CD4-positive, alpha-beta T cell treated with Interleukin-1 beta for 1 hour (primary cell): ENCODE measurements at regions not wholly inside any gene's neighbourhood (a gene's known extent, or its start where the extent isn't known, plus 50 kb on each side); places are given as distances from the start of the nearest gene placed in this dataset.

ENCODE experiments used
- DNase-seq, 2 donors: peaks; one replicate each; pipeline ENCODE4 v3.0.0-alpha.2; 2020 to 2022

DNA sequence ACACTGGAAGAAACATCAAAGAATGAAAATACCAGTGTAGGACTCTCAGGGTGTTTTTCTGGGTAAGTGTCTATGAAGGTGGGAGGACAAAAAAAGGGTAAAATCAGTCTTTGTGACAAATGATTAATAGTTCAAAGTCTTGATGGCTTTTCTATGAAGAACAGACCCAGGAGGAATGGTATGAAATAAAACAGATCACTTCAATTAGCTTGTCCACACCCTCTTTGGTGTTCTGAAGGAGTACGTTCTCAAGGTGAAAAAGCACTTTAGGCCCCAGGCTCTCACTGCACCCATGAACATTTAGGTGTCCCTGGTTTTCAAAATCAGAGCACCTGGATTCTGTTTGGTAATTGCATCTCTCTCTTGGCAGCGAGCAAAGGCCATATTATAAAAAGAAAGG, 383.6 kb upstream of the NR2F2 start:
- DNase-seq, result no peak

DNA sequence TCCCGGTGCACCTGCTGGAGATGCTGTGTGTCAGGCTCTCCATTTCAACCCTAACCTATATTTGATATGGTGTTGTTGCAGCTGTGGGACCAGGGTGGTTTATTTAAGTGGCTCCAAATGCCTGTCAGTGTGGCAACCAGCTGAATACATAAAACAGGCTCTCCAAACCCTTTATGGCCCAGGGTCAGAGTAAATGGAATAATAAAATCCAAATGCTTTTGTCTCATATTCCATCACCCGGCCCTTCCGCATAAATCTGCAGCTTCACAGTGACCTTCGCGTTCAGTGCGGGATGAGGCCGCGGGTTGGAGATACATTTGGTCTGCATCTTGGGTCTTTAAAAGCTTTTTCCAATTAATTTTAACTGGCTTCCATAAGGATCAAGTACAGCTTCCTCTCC, 382.1 kb upstream of the NR2F2 start:
- no peak for DNase-seq

DNA sequence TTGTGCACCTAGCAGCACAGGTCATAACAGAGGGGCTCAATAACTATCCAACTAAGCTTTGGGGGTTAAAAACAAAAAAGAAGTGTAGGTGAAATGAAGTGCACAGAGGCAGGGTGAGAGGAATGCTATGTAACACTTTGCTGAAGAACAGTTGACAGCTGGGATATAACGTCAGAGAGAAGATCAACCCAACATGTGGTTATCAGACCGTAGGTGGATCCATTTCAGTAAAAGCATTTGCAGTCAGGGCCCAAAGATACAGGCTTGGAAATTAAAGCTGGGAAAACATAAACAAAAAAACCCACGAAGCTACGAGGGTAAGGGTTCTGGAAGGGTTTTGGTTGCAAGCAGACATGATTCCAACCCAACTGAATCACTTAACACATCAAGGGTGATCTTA, 377.5 kb upstream of the NR2F2 start:
- no peak for DNase-seq

DNA sequence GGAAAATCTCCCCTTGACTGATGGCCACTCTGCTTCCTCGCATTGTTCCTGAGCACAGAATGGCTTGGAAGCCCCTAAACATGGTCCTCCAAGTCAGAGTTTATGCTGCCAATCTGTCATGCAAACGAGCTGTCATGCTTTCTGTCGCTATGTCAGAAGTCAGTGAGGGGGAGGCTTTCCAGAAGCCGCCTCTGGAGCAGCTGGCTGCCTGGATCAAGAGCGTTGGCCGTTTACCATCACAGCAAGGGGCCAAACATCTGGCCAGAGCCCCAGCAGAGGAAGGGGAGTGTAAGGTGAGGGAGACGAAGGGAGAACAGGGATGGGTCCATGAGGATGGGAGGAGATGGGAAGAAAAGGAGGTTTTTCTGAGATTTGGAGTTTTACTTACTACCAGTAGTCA, 372.6 kb upstream of the NR2F2 start:
- no peak for DNase-seq

DNA sequence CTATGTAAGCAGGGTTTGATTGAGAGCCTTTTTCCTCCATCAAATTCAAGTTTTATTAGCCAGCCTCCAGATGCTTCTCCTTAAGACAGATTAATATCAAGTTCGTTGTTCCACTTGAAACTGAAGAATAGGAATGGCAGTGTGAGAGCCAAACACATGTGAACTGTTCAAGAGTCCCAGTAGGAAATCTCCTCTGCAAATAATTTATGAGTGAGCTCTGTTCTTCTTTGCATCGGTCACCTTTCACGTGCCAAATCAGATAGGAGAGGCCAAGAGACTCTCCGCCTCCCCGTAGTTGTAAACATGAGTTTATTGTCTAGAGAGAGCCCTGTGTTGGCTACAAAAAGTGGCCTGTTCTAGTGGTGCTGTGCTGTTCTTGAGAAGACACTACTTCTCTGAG, 372.1 kb upstream of the NR2F2 start:
- DNase-seq, result no peak

DNA sequence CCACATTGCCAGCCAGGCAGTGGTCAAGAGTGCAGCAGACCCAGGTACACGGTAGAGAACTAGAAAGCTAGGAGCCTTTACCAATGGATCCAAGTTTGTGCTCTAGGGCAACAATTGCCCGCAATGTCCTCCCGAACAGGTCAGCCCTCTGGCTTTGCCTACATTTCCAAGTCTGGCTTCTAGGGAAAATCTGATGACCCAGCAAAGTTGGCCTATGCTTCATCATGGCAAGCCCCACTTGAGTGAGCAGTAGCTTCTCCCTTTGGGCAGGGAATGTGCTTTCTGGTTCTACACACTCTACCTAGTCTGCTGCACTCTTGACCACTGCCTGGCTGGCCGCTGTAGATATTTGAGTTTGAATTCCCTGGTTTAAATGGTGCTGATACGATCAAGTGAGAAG, 361.6 kb upstream of the NR2F2 start:
- DNase-seq, result no peak

DNA sequence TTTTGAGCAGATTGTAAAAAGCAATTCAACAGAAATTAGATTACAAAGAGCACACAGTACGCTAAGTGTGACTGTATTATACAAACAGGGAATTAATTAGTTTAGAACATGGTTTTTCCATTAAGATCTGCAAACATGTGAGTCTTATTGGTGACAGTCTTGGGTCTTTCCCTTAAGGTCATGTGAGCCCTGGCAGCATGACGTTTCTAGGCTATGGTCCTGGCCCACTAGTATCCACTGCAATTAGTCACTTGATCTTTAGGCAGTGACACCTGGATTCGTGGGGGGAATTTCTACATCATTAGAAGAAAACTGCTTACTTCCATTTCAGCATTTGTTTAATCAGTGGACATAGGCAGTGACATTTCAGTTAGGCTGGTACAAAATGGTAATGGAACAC, 360.2 kb upstream of the NR2F2 start:
- DNase-seq, result no peak

DNA sequence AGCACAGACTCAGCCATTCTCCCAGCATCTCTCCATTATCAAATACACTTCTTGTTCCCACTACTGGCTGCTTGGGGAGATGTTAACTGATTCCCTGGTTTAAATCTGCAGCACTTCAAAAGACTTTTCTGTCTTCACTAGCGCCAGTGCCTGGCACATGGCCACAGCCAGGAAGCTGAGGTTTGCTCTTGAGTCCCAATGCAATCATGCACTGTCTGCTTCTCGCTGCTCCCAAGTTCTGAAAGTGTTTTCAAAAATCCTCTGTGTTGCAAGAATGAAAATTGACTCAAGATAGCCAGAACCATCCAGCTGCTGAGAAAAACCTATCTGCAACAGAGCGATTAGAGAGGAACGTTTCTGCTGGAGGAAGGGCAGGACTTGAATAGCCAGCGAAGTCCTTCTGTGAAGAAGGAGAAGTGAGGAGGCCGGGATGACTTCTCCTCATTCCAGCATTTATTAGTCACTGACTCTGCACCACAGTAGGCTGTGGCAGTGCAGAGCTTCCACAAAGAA, 358.4 kb upstream of the NR2F2 start:
- no peak for DNase-seq

DNA sequence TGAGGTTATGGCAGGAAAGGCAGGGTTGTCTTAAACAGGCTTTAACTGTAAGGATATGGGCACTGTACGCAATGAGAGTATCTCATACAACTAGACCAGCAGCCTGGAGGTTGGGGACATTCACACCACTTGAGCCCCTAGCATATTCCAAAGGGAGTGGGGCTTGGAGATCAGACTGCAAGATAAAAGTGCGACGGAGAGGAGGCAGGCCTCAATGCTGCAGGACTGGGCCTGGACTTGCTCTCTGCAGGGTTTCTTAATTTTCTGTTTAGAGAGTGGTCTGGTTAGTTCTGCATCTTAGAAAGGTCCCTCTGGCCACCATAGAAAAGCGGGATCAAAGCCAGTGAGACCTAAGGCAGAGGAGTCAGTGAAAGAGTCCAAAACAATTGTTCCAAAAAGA, 357.7 kb upstream of the NR2F2 start:
- no peak for DNase-seq

DNA sequence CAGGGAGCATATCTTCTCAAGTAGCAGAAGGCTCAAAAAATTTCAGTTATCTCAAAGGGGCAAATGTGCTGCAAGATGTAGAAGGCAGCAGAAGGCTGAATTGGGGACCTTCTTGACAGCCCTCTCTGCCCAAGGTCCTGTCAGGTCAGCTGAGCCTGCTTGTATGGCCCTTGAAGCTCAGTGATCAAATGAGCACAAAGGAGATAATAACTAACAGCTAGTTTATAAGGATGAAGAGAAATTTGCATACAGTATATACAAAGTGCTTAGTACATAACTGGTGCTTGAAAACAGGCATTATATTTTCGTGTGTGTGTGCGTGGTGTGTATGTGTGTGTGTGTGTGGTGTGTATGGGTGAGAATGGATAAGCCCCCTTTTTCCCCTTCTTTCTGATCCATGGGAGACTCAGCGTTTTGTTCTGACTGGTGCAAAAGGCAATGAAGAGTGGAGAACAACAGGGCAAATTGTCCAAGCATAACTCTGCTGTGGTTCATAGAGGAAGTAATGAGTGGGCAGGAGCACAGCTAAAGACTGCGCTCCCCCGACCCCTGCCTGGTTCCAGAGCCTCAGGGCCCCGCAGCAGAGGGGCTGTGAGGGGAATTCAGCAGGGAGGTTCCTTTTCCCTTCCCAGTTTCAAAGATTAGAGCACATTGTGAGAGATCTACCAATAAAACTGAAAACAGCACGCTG, 356.8 kb upstream of the NR2F2 start:
- no peak for DNase-seq

DNA sequence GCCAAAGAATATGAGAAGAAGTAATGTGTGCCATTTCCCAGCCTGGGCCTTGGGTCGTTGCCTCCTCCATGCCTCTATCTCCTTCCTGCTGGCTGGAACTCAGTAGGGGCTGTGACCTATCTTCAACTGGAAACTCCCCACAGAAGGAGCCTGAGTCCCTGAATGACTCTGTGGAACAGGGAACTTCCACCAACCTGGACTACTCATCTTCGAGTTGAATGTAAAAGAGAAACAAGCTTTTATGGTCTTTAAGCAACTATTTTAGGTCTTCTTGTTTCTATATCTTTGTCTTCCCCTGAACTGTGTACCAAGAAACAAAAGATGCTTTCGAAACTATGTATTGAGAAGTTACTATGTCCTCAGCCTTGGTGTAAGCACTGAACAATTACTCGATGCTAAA, 355.3 kb upstream of the NR2F2 start:
- no peak for DNase-seq

DNA sequence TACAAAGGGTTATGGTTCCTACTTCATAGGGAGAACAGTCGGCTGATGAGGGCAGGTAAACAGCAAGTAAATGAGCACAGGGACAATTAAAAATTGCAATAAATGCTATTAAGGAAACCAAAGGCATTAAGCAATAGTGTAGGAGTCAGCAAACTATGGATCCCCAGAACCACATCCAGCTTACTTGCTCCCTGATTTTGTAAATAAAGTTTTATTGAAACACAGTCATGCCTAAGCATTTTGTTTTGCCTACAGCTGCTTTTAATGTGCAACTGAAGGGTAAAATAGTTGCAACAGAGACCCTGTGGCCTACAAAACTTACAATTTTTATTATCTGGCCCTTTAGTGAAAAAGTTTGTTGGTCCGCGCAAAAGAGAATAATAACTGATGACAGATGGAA, 351.2 kb upstream of the NR2F2 start:
- DNase-seq, result no peak

DNA sequence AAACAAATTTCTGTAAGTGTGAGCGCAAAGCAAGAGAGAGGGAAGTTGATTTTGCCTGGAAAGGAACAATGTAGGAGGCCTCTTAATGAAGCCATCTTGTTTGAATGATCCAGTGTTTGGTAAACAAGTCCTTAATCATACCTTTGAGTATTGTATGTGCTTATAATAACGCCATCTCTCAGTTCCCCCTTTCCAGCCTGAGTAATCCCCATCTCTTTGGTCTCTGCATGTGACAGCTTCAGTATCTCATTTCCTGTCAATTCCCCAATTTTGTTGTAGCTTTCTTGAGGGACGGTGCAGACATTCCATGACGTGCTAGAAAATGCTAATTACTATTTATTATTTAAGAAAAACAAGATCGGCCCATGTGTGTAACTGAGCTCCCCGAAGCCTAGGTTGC, 349.3 kb upstream of the NR2F2 start:
- DNase-seq, result no peak

DNA sequence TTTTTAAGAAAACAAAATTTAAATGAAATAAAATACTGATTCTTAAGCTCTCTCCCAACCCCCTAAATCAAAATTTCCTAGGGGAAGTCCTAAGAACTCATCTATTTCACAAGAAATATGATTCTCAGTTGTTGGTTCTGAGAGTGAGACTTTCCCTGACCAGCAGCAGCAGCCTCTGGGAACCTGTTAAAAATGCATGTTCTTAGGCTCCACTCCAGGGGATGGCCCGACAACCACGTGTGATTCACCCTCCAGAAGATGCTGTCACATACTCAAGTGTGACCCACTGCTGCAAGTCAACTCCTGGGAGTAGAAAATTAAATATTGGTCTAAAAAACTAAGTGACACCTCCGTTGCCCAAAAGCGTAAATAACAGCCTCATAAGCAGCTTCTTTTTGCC, 343.2 kb upstream of the NR2F2 start:
- DNase-seq, result no peak

DNA sequence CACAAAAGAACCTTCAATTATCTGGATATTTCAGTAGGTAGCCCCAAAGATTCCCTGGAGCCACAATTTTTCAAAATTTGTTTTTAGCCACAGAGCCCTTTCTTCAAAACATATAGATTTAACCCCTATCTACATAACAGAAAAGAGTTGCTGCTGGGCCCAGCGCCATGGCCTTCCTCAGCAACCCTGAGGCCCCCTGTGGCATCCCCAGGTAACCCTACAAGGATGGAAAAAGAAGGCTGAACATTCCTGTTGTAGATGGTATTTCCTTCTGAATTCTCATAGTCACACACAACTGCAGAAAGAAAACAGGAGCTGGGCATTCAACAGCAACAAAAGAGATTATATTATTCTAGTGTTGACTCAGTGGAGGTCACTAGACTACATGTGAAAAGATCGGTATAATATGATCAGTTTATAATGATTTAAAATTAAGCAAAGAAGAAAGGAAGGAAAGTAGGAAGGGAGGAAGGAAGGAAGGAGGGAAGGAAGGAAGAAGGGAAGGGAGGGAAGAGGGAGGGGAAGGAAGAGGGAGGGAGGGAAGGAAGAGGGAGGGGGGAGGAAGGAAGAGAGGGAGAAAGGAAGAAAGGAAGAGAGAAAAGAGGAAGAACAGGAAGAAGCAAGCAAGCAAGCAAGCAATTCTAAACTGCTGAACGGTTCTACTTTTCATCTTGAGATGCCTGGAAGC, 342.5 kb upstream of the NR2F2 start:
- no peak for DNase-seq

DNA sequence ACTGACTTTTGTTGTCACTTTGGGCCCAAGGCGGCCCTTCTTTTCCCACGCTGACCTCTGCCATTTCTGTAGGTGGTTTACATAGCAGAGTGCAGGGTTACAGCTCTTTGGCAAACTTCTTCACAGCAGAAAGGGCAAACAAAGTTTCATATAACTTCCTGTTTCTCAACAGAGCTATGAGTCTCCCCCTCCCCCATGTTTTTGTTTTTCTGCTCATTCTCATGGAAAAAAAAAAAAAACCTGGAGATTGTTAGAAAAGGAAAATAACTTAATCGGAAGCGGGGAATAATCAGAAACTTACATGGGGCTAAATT, 342.0 kb upstream of the NR2F2 start:
- DNase-seq, result no peak

DNA sequence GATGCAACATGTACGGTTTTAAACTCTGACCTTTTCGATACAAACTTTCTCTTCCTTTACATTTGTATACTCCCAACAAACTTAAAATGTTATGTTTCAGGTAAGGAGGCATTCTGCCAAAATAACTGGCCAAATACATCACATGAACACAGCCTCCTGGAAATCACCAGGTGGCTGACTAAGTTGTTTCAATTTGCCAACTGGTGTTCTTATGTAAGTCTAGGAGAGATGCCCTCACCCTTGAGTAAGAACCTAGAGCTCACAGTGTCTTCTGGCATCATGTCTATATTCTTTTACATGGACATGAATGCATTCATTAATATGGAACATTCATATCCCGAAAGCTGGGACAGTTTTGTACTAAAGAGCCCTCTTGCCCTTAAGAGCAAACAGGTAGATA, 341.1 kb upstream of the NR2F2 start:
- no peak for DNase-seq

DNA sequence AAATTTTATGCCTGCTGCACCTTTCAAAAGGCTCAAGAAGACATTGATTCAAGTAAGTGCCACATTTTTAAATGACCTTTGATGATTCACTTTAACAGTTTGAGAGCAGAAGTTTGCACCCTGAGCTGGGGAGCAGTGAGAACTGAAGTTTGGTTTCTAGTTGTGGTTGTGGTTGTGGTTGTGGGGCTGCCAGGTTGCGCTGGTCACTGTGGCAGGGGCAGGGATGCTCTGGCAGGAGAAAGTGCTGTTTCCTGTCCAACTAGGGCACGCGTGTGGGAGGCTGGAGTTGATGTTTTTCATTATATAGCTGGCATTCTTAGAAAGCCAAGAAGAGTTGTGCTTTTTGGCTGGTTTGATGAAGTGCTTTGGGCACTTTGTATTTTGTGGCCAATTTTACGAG, 339.7 kb upstream of the NR2F2 start:
- no peak for DNase-seq

DNA sequence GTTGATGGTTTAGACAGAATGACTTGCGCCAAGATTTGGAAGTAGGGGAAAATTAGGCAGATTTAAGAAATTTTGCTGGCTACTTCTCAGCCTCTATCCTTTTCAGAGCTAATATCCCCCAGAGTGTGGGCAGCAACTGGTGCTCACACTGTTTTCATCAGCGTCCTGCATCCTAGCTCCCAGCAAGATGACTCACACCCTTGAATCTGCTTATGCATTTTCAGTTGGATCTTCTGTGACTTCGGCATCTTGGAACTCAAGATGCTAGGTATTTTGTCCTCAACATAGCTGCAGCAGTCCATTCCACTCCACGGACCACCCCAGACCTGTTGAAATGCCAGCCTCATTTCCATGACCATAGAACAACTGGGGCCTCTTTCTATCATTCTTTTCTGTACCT, 336.1 kb upstream of the NR2F2 start:
- DNase-seq, result no peak

DNA sequence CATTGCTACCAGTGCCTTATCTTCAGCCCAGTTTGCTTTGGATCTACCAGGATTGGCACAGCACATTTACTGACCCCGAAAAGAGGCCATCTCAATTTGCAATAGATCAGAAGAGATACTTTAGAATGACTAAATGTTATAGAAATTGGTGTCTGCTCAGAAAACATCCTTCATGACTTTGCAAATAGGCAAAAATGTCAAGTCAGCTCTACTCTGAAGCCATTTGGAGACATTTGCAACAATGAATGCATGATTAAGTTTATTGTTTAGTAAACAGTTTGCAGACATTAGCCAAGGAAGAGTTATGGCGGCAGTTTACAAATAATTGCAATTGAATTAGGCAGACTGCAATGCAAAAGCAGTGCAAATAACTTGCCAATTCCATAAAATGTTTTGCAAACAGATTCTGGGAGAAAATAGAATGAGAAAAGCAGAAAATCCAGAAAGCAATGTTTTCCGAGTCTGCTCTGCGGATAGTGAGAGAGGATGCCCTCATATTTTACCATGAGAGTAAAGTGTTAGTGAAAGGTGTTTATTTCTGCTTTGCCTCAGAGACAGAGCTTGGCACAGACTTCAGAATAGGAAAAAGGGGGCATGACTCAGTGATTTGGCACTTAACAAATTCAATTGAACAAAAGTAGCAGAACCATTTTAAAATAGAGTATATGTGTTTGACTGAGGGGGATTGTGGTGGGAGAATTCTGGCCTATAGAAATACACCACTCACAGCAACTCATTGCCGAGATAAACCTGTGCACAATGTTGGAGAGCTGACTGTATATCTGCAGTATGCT, 334.9 kb upstream of the NR2F2 start:
- DNase-seq, result no peak

DNA sequence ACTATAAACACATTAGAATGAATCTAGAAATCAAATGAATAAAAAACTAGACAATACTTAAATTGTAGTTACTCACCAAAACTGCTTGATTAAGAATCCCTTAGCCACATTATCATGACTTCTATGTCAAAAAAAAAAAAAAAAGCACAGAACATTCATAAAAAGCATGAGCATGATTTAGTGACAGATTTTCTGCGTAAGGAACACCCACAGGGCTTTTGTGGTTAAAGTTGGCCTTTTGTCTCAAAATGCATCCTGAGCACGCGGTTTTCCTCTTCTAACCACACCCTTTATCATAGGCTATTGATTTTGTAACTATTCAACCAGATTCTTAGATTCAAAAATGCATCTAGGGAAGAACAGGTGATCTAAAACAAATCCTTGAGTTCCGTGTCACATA, 334.0 kb upstream of the NR2F2 start:
- no peak for DNase-seq

DNA sequence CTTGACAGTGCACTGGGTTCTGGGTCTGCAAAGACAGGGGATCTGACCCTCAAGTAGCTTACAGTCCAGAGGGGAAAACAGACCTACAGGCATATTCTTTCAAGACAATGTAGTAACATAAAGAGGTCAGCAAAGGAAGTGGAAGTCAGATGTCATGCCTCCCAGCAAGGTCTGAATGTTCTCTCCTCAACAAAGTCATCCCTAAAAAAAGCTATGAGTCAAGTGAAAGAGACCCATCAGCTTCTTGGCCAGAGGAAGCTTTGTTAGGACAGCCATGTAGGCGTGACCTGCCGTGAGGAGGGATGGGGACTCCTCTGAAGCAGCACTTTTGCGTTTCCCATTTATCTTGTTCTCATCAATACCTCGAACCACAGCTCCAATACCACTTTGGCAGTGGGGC, 331.6 kb upstream of the NR2F2 start:
- DNase-seq, result no peak

DNA sequence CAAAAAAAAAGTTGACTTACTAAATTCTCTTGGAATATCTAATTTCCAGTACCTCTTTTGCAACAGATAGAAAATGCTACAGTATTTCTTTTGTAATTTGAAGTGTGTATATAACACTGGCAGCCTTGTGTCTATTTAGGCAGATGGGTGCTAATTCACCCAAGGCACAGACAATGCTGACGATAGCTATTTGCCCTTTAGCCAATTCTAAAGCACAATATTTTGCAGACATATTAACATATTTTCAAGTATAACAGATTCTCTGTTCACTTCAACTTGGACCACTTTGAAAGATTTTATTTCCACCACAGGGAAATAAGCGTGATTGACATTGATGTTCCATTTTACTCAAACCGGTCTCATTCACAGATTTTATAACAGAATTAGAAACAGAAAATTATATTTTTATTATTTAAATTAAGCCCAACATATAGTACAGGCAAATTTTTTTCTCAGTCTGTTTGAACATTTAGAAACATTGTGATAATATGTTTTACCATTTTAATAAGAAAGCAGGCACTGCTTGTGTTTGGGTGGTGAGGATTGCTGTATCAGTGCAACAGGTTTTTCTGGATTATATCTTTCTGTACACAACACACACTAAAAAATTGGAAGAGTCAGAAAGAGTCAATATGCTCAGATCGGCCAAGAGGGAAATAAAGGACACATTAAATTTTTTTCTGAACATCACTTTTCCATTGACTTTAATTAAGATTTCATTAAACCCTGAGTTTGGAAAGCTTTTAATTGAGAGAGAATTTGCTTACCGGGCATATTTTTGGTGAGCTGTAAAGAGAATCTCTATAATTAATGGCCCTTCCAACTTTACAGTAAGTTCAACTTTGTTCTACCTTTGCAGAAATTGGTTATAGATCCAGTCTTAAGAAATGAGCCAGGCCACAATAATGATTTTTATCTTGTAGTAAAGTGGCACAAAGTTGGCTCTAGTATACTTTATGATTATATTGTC, 327.3 kb upstream of the NR2F2 start:
- no peak for DNase-seq
